ENCODE measurements at regions not wholly inside any gene's neighbourhood (a gene's known extent, or its start where the extent isn't known, plus 50 kb on each side); places are given as distances from the start of the nearest gene placed in this dataset.

GRCh38 chrX:39973810-39974209 is 123.9 kb downstream of the BCOR start:
- no peaks in the 10 kb centered on the region for H3K36me3 ChIP-seq
- H3K4me1 ChIP-seq = peaks cover 0 to 10% of the 10 kb centered on the region in 2 donors
- DNase-seq = no peak
- TF ChIP-seq POLR2A (IDR thresholded peaks at IDR 0.05) (no peak), CTCF (IDR thresholded peaks at IDR 0.05) (no peak)
- intact Hi-C loops (cut with DNase I) = no loop called here
- no peak overlapping the region for H3K4me3 ChIP-seq (replicated peaks in 1 of 3)
- H3K27ac ChIP-seq = no peak overlapping the region
- no peaks in the 10 kb centered on the region for H3K9me3 ChIP-seq
- H3K27me3 ChIP-seq = no peaks in the 10 kb centered on the region
- WGBS, 2 donors = 88 to 91% methylated on average over 6 to 7 of the region's 8 CpGs

GRCh38 chrX:39974270-39974669 is 123.5 kb downstream of the BCOR start:
- intact Hi-C loops (cut with DNase I) = no loop called here
- DNase-seq = no peak
- Histone ChIP-seq H3K9me3 (no peaks in the 10 kb centered on the region), H3K4me3 (replicated peaks in 1 of 3) (no peak overlapping the region), H3K36me3 (no peaks in the 10 kb centered on the region), H3K27ac (no peak overlapping the region), H3K4me1 (peaks cover 0 to 6% of the 10 kb centered on the region in 2 donors), H3K27me3 (no peaks in the 10 kb centered on the region)
- TF ChIP-seq POLR2A (IDR thresholded peaks at IDR 0.05) = no peak
- TF ChIP-seq CTCF (IDR thresholded peaks at IDR 0.05) = no peak
- 84 to 86% methylated on average over 3 to 5 of the region's 6 CpGs for WGBS, 2 donors

GRCh38 chrX:39975101-39975925 is 122.4 kb downstream of the BCOR start:
- Histone ChIP-seq H3K4me3 (replicated peaks in 1 of 3) (no peak overlapping the region), H3K36me3 (no peaks in the 10 kb centered on the region), H3K27me3 (no peaks in the 10 kb centered on the region), H3K9me3 (no peaks in the 10 kb centered on the region), H3K27ac (no peak overlapping the region), H3K4me1 (no peaks in the 10 kb centered on the region)
- intact Hi-C loops (cut with DNase I) = no loop called here
- DNase-seq = peak in 1 of 2 donors; percentile 9
- no peak for TF ChIP-seq POLR2A (IDR thresholded peaks at IDR 0.05)
- no peak for TF ChIP-seq CTCF (IDR thresholded peaks at IDR 0.05)
- 59 to 69% methylated on average over 6 to 7 of the region's 7 CpGs for WGBS, 2 donors

- no peak for DNase-seq
- intact Hi-C loops (cut with DNase I) = no loop called here
- H3K27ac ChIP-seq = no peak overlapping the region
- TF ChIP-seq POLR2A (IDR thresholded peaks at IDR 0.05) (no peak), CTCF (IDR thresholded peaks at IDR 0.05) (no peak)
- H3K27me3 ChIP-seq = no peaks in the 10 kb centered on the region
- H3K4me3 ChIP-seq (replicated peaks in 1 of 3) = no peak overlapping the region
- H3K9me3 ChIP-seq = no peaks in the 10 kb centered on the region
- H3K36me3 ChIP-seq = no peaks in the 10 kb centered on the region
- WGBS, 2 donors = 100% methylated on average over 2 to 3 of the region's 3 CpGs
- no peaks in the 10 kb centered on the region for H3K4me1 ChIP-seq
These were observed 115.8 kb downstream of the BCOR start for GRCh38 chrX:39981946-39982345.

GRCh38 chrX:39982948-39983347 is 114.8 kb downstream of the BCOR start:
- no peaks in the 10 kb centered on the region for H3K9me3 ChIP-seq
- no peak overlapping the region for H3K4me3 ChIP-seq (replicated peaks in 1 of 3)
- H3K36me3 ChIP-seq = no peaks in the 10 kb centered on the region
- TF ChIP-seq CTCF (IDR thresholded peaks at IDR 0.05) = no peak
- no peak for TF ChIP-seq POLR2A (IDR thresholded peaks at IDR 0.05)
- H3K27ac ChIP-seq = no peak overlapping the region
- DNase-seq = peak; percentile 38 to 46
- intact Hi-C loops (cut with DNase I) = no loop called here
- no peaks in the 10 kb centered on the region for H3K4me1 ChIP-seq
- H3K27me3 ChIP-seq = no peaks in the 10 kb centered on the region
- 55 to 75% methylated on average over 1 to 2 of the region's 3 CpGs for WGBS, 2 donors

All from thyroid gland (tissue), 4 donors.